ENCODE measurements at regions not wholly inside any gene's neighbourhood (a gene's known extent, or its start where the extent isn't known, plus 50 kb on each side); places are given as distances from the start of the nearest gene placed in this dataset.

DNA sequence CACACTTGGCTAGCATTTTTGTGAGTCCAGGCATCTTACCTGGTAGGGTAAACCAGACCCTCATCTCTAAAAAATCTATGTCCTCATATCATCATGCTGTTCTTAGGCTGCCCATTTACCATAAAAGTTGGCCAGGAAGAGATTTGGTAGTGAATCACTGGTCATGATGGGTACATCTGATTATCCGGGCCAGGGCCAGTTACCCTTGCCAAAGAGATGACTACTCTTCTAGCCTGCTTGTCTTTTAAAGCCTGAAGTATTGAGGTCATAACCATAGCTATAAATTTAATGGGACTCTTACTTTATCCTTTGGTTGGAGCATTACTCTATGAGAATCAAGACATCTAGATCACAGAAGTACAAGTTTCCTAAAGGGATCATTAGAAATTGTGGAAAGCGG is 276.8 kb downstream of the TENT5A start:
- no peak overlapping the region for H4K8ac ChIP-seq (ENCODE audit: low read depth, low read length)
- no CpG with 5 or more reads among the region's 2 CpGs for WGBS, 2 donors (ENCODE audit: extremely low coverage in 2 of 2, insufficient read length in 2 of 2, insufficient replicate concordance in 1 of 2)
- no peaks in the 10 kb centered on the region for H3K4me1 ChIP-seq (ENCODE audit: control insufficient read depth in 2 of 2, insufficient read depth in 1 of 2, low read depth in 1 of 2, low read length in 2 of 2)
- no peak overlapping the region for H3K18ac ChIP-seq (ENCODE audit: low read length)
- no peak overlapping the region for H2BK12ac ChIP-seq (ENCODE audit: low read length)
- H3K23ac ChIP-seq (ENCODE audit: low read depth, low read length, poor library complexity), result no peak overlapping the region
- no peak overlapping the region for H3K14ac ChIP-seq (ENCODE audit: low read length)
- no peak overlapping the region for H3K9ac ChIP-seq (ENCODE audit: low read depth, low read length, poor library complexity)
- no peak overlapping the region for H2AK5ac ChIP-seq (ENCODE audit: low read depth, low read length)
- no peak for DNase-seq (ENCODE audit: low spot score)
- no peak overlapping the region for H2BK5ac ChIP-seq (ENCODE audit: low read length)
- H3K4me3 ChIP-seq (ENCODE audit: low read length in 2 of 2), result no peak overlapping the region
- no peak overlapping the region for H2BK15ac ChIP-seq (ENCODE audit: low read length)
- H4K91ac ChIP-seq (ENCODE audit: low read depth, low read length, poor library complexity), result no peak overlapping the region
- no peaks in the 10 kb centered on the region for H3K79me1 ChIP-seq (ENCODE audit: low read depth, low read length)
- no peak overlapping the region for H3K4me2 ChIP-seq (ENCODE audit: insufficient read depth, low read length, poor library complexity, severe bottlenecking)
- H3K27ac ChIP-seq (replicated peaks; ENCODE audit: low read length), result no peak overlapping the region
- no peak overlapping the region for H2BK120ac ChIP-seq (ENCODE audit: low read depth, low read length)
- H3K9me3 ChIP-seq (replicated peaks in 1 of 2; ENCODE audit: control insufficient read depth in 2 of 2, insufficient read depth in 1 of 2, low read depth in 1 of 2, low read length in 2 of 2), result no peaks in the 10 kb centered on the region
- H3K4ac ChIP-seq (ENCODE audit: low read length), result no peak overlapping the region
- H3K27me3 ChIP-seq (ENCODE audit: control insufficient read depth in 3 of 3, insufficient read depth in 3 of 3, low read depth in 1 of 3, low read length in 3 of 3), result no peaks in the 10 kb centered on the region
- no peak overlapping the region for H2AFZ ChIP-seq (ENCODE audit: low read length)
- no peaks in the 10 kb centered on the region for H3K36me3 ChIP-seq (replicated peaks in 1 of 2; ENCODE audit: control insufficient read depth in 2 of 2, insufficient read depth in 2 of 2, low read length in 2 of 2)

- Histone ChIP-seq H2BK120ac (ENCODE audit: low read depth, low read length) (no peak overlapping the region), H3K23ac (ENCODE audit: low read depth, low read length, poor library complexity) (no peak overlapping the region), H3K27ac (replicated peaks; ENCODE audit: low read length) (no peak overlapping the region), H3K4me2 (ENCODE audit: insufficient read depth, low read length, poor library complexity, severe bottlenecking) (no peak overlapping the region), H4K91ac (ENCODE audit: low read depth, low read length, poor library complexity) (no peak overlapping the region), H3K4me1 (ENCODE audit: control insufficient read depth in 2 of 2, insufficient read depth in 1 of 2, low read depth in 1 of 2, low read length in 2 of 2) (no peaks in the 10 kb centered on the region), H3K4me3 (ENCODE audit: low read length in 2 of 2) (no peak overlapping the region), H3K27me3 (ENCODE audit: control insufficient read depth in 3 of 3, insufficient read depth in 3 of 3, low read depth in 1 of 3, low read length in 3 of 3) (no peaks in the 10 kb centered on the region), H2BK15ac (ENCODE audit: low read length) (no peak overlapping the region), H3K18ac (ENCODE audit: low read length) (no peak overlapping the region), H3K9me3 (replicated peaks in 1 of 2; ENCODE audit: control insufficient read depth in 2 of 2, insufficient read depth in 1 of 2, low read depth in 1 of 2, low read length in 2 of 2) (peaks cover 0 to 3% of the 10 kb centered on the region in 2 donors), H3K36me3 (replicated peaks in 1 of 2; ENCODE audit: control insufficient read depth in 2 of 2, insufficient read depth in 2 of 2, low read length in 2 of 2) (no peaks in the 10 kb centered on the region), H3K9ac (ENCODE audit: low read depth, low read length, poor library complexity) (no peak overlapping the region), H3K14ac (ENCODE audit: low read length) (no peak overlapping the region), H2BK12ac (ENCODE audit: low read length) (no peak overlapping the region), H2AK5ac (ENCODE audit: low read depth, low read length) (no peak overlapping the region), H3K79me1 (ENCODE audit: low read depth, low read length) (no peaks in the 10 kb centered on the region), H3K4ac (ENCODE audit: low read length) (no peak overlapping the region), H2BK5ac (ENCODE audit: low read length) (no peak overlapping the region), H4K8ac (ENCODE audit: low read depth, low read length) (no peak overlapping the region), H2AFZ (ENCODE audit: low read length) (no peak overlapping the region)
- peak; percentile 1 for DNase-seq (ENCODE audit: low spot score)
Measured at GRCh38 chr6:81465859-81466258, 286.6 kb downstream of the TENT5A start.

DNA sequence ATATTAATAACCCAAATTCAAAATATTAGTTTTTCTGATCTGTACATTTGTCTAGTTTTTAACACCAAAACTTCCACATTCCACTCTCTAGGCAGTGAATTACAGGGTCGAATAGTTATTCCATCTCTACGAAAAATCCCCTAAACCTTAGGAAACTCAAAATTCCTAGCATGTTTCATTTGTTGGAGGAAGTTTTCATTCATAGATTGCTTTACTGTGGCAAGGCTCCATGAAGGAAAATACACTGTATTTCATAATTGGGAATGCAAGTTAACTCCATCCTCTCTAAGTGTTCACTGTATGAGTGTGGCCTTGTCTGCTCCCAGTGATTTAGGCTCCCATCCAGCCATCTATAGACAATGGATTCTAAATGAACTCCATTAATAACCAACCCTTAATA is 296.1 kb downstream of the TENT5A start:
- no peak overlapping the region for H3K4me3 ChIP-seq (ENCODE audit: low read length in 2 of 2)
- no peaks in the 10 kb centered on the region for H3K9me3 ChIP-seq (replicated peaks in 1 of 2; ENCODE audit: control insufficient read depth in 2 of 2, insufficient read depth in 1 of 2, low read depth in 1 of 2, low read length in 2 of 2)
- H4K8ac ChIP-seq (ENCODE audit: low read depth, low read length), result no peak overlapping the region
- H3K4me1 ChIP-seq (ENCODE audit: control insufficient read depth in 2 of 2, insufficient read depth in 1 of 2, low read depth in 1 of 2, low read length in 2 of 2), result peaks cover 0 to 2% of the 10 kb centered on the region in 2 donors
- no peak overlapping the region for H3K14ac ChIP-seq (ENCODE audit: low read length)
- no peak overlapping the region for H3K18ac ChIP-seq (ENCODE audit: low read length)
- no CpG with 5 or more reads among the region's 2 CpGs for WGBS, 2 donors (ENCODE audit: extremely low coverage in 2 of 2, insufficient read length in 2 of 2, insufficient replicate concordance in 1 of 2)
- no peak overlapping the region for H2AK5ac ChIP-seq (ENCODE audit: low read depth, low read length)
- H3K79me1 ChIP-seq (ENCODE audit: low read depth, low read length), result no peaks in the 10 kb centered on the region
- no peaks in the 10 kb centered on the region for H3K27me3 ChIP-seq (ENCODE audit: control insufficient read depth in 3 of 3, insufficient read depth in 3 of 3, low read depth in 1 of 3, low read length in 3 of 3)
- H3K23ac ChIP-seq (ENCODE audit: low read depth, low read length, poor library complexity), result no peak overlapping the region
- peaks cover 0 to 2% of the 10 kb centered on the region in 2 donors for H3K36me3 ChIP-seq (replicated peaks in 1 of 2; ENCODE audit: control insufficient read depth in 2 of 2, insufficient read depth in 2 of 2, low read length in 2 of 2)
- no peak overlapping the region for H3K4me2 ChIP-seq (ENCODE audit: insufficient read depth, low read length, poor library complexity, severe bottlenecking)
- H2BK5ac ChIP-seq (ENCODE audit: low read length), result no peak overlapping the region
- no peak for DNase-seq (ENCODE audit: low spot score)
- no peak overlapping the region for H3K4ac ChIP-seq (ENCODE audit: low read length)
- H3K27ac ChIP-seq (replicated peaks; ENCODE audit: low read length), result no peak overlapping the region
- H3K9ac ChIP-seq (ENCODE audit: low read depth, low read length, poor library complexity), result no peak overlapping the region
- H2BK12ac ChIP-seq (ENCODE audit: low read length), result no peak overlapping the region
- H4K91ac ChIP-seq (ENCODE audit: low read depth, low read length, poor library complexity), result no peak overlapping the region
- no peak overlapping the region for H2BK15ac ChIP-seq (ENCODE audit: low read length)
- no peak overlapping the region for H2AFZ ChIP-seq (ENCODE audit: low read length)
- H2BK120ac ChIP-seq (ENCODE audit: low read depth, low read length), result no peak overlapping the region

- Histone ChIP-seq H3K9me3 (replicated peaks in 1 of 2; ENCODE audit: control insufficient read depth in 2 of 2, insufficient read depth in 1 of 2, low read depth in 1 of 2, low read length in 2 of 2) (no peaks in the 10 kb centered on the region), H2BK15ac (ENCODE audit: low read length) (no peak overlapping the region), H2BK12ac (ENCODE audit: low read length) (no peak overlapping the region), H3K23ac (ENCODE audit: low read depth, low read length, poor library complexity) (no peak overlapping the region), H2BK120ac (ENCODE audit: low read depth, low read length) (no peak overlapping the region), H3K18ac (ENCODE audit: low read length) (no peak overlapping the region), H2AFZ (ENCODE audit: low read length) (no peak overlapping the region), H3K4me3 (ENCODE audit: low read length in 2 of 2) (no peak overlapping the region), H3K4me1 (ENCODE audit: control insufficient read depth in 2 of 2, insufficient read depth in 1 of 2, low read depth in 1 of 2, low read length in 2 of 2) (peaks cover 0 to 2% of the 10 kb centered on the region in 2 donors), H3K4ac (ENCODE audit: low read length) (no peak overlapping the region), H3K27ac (replicated peaks; ENCODE audit: low read length) (no peak overlapping the region), H4K91ac (ENCODE audit: low read depth, low read length, poor library complexity) (no peak overlapping the region), H3K79me1 (ENCODE audit: low read depth, low read length) (no peaks in the 10 kb centered on the region), H3K9ac (ENCODE audit: low read depth, low read length, poor library complexity) (no peak overlapping the region), H3K27me3 (ENCODE audit: control insufficient read depth in 3 of 3, insufficient read depth in 3 of 3, low read depth in 1 of 3, low read length in 3 of 3) (no peaks in the 10 kb centered on the region), H2AK5ac (ENCODE audit: low read depth, low read length) (no peak overlapping the region), H2BK5ac (ENCODE audit: low read length) (no peak overlapping the region), H4K8ac (ENCODE audit: low read depth, low read length) (no peak overlapping the region), H3K14ac (ENCODE audit: low read length) (no peak overlapping the region), H3K36me3 (replicated peaks in 1 of 2; ENCODE audit: control insufficient read depth in 2 of 2, insufficient read depth in 2 of 2, low read length in 2 of 2) (peaks cover 0 to 2% of the 10 kb centered on the region in 2 donors), H3K4me2 (ENCODE audit: insufficient read depth, low read length, poor library complexity, severe bottlenecking) (no peak overlapping the region)
- DNase-seq (ENCODE audit: low spot score), result no peak
- no CpG with 5 or more reads among the region's 1 CpG for WGBS, 2 donors (ENCODE audit: extremely low coverage in 2 of 2, insufficient read length in 2 of 2, insufficient replicate concordance in 1 of 2)
Measured at GRCh38 chr6:81455641-81456040, 296.8 kb downstream of the TENT5A start.

All from neuronal stem cell (in vitro differentiated cells).